Stimulated activated CD8-positive, alpha-beta memory T cell treated with anti-CD3 and anti-CD28 coated beads, Interleukin-4, amount 100 ng/mL, for 48 hours (primary cell): ENCODE measurements at regions not wholly inside any gene's neighbourhood (a gene's known extent, or its start where the extent isn't known, plus 50 kb on each side); places are given as distances from the start of the nearest gene placed in this dataset.

ENCODE experiments used
- DNase-seq: peaks from one replicate; pipeline ENCODE4 v3.0.0-alpha.2; 2020

- DNase-seq = no peak
These were observed 271.2 kb upstream of the NAV3 start for GRCh38 chr12:77559400-77560074.

DNA sequence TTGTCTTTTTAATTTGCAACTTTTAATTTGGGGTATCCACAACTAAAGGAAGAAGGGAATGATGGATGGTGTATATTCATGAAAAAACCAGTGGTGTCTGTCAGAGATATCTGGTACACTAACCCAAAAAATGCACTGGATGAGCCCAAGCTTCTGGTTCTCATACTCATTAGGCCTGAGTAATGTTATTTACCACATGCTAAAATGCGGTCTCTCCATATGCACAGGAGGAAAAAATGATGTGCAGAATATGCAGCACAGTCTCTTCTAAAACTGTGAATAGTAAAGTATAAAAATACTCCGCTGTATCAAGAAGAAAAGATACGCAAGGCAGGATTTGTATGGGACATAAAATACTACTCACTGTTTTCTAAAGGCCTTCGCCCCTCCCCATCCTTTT lies 275.6 kb upstream of the NAV3 start:
- DNase-seq = no peak

DNA sequence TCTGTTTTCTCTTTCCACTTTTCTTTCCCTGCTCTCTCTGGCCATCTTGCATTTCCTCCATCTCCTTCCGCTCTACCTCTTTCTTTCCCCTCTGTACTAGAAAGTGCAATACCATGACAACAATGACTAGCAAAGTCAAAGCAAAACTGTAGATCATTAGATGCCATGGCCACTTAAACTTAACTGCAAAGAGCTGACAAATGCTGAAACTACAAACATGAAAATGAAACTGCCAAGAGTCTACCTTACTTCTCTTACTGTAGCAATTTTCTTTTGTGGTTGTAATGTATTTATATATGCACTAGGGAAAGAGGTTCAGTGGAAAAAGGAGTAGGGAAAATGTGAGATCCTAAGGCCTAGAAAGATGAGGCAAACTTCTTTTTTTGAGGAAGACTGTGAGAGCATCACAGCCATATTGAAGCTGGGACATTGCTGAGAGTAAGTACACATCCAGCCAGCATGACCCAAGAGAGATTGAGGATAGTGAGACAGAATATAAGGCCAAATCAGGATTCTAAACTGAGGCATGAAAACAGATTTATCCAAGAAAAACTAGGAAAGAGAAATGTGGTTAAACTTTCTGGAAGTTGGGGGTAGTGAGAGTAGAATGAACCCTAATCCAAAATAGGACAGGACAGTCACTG lies 276.6 kb upstream of the NAV3 start:
- DNase-seq = no peak

GRCh38 chr12:77549383-77550128 lies 281.1 kb upstream of the NAV3 start:
- DNase-seq = no peak

DNA sequence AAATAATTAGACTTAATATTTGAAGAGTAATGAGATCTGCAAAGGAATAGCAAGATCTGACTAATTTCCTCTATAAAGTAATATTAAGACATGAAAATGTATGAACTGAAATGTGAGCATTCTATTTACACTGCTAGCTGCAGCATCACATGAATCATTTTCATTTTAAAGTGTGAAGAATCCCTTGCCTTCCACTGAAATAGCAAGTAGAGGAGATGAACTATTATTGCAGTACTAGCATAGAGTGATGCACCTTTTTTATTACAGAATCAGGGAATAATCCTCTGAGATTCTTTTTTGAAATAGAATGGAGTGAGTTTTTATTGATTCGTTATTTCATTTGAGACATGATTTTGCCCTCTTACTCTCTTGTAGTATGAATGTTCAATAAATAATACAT lies 281.9 kb upstream of the NAV3 start:
- DNase-seq = no peak

DNA sequence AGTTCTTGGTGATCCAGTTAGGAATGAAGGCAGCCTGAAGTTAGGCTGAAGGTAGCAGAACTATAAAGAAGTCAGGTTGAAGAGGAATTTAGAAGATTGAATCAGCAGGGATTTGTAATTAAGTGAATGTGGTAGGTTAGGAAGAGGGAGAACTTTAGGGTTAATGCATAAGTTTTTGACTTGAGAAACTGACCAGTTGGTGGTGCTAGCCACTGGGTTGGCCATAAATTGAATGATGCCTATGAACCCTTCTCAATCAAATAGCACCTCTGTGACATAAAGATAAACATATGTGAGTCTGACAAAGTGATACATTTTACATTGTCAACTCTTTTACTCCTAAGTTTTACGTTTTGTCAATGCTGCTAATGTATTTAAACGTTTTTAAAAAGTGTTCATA lies 290.6 kb upstream of the NAV3 start:
- DNase-seq = no peak

- DNase-seq = no peak
These were observed 293.0 kb upstream of the NAV3 start for GRCh38 chr12:77537663-77538062.

- DNase-seq = no peak
These were observed 295.0 kb upstream of the NAV3 start for GRCh38 chr12:77535734-77536133.

- no peak for DNase-seq
These were observed 298.8 kb upstream of the NAV3 start for GRCh38 chr12:77531912-77532311.

GRCh38 chr12:77522247-77522646 lies 308.4 kb upstream of the NAV3 start:
- DNase-seq = no peak

GRCh38 chr12:77521508-77522115 lies 309.1 kb upstream of the NAV3 start:
- DNase-seq = no peak

DNA sequence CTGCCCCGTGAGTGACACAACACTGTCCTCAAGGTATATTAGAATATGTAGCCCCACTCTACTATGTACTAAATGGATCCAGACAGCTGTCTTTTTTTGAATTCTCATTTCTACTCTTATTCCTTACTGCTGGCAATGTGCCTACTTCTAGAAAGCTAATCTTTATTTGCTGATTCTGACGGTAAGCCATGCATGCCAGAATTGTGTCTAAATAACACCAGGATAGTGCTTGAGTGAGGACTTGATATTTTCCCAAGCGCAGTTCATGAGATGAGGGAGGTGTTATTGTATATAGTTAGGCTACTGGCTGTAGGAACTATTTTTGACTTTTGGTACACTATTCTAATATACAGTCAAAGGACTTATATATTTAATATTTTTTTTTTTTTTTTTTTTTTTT lies 316.2 kb upstream of the NAV3 start:
- no peak for DNase-seq

DNA sequence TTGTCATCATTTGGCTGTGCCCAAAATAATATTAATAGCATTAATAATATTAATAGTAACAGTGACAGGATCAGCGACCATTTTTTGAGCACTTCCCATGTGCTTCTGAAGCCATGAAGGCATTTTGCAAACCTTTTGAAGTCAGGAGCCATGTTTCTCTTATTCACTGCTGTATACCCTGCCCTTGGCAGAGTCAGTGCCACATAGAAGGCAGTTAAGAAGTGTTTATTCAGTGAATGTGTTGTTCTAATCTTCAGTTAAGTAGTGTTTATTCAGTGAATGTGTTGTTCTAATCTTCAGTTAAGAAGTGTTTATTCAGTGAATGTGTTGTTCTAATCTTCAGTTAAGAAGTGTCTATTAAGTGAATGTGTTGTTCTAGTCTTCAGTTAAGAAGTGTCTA lies 319.7 kb upstream of the NAV3 start:
- DNase-seq = no peak

GRCh38 chr12:77504466-77504865 lies 326.2 kb upstream of the NAV3 start:
- DNase-seq = no peak

DNA sequence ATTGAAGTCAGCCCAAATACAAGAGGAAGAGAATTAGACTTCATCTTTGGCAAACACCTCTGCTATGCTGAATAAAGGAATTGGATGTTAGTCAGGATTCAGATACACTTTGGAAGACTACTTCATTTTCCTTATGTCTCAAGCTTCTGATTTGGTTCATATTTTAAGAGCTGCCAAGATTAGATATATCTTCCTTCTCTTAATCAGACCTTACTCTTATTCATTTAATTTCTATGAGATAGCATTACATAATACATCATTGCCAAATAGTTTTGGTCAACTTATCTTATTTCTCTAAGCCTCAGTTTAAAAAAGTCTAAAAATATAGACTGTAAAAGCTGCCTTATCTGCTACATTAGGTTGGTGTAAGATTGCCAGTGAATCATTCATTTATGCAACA lies 330.6 kb upstream of the NAV3 start:
- no peak for DNase-seq

- no peak for DNase-seq
These were observed 333.0 kb upstream of the NAV3 start for GRCh38 chr12:77497647-77498046.

- DNase-seq = no peak
These were observed 334.0 kb upstream of the NAV3 start for GRCh38 chr12:77496714-77497113.

GRCh38 chr12:77494296-77494695 lies 336.4 kb upstream of the NAV3 start:
- no peak for DNase-seq

GRCh38 chr12:77493302-77494168 lies 337.2 kb upstream of the NAV3 start:
- no peak for DNase-seq

GRCh38 chr12:77492536-77492935 lies 338.2 kb upstream of the NAV3 start:
- DNase-seq = no peak

DNA sequence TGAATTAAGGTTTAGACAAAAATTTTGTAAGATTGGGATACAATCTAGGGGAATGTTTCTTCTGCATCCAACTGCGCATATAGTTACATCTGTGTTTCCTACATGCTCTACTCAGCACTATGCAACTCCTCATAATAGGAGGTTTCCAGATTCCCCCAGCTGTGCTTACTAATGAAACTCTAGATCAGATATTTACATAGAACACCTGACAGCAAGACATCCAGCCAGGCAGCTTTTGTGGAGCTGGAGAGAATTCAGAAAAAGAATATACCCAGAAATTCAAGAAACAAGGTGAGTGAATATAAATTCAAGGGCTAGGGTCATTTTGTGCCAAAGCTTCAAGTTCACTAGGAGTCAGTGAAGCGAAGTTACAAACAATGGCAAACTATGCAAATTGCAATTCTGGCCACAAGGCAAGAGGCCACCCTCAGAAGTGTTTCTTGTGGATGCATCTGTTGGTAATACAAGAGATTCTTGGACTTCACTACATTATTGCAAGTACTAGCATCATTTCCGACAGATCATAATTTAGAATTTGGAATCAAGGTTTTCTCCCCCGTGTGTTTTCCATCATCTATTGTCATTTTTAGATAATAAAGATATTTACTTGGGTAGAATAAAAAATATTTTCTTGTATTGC lies 341.2 kb upstream of the NAV3 start:
- DNase-seq = no peak

DNA sequence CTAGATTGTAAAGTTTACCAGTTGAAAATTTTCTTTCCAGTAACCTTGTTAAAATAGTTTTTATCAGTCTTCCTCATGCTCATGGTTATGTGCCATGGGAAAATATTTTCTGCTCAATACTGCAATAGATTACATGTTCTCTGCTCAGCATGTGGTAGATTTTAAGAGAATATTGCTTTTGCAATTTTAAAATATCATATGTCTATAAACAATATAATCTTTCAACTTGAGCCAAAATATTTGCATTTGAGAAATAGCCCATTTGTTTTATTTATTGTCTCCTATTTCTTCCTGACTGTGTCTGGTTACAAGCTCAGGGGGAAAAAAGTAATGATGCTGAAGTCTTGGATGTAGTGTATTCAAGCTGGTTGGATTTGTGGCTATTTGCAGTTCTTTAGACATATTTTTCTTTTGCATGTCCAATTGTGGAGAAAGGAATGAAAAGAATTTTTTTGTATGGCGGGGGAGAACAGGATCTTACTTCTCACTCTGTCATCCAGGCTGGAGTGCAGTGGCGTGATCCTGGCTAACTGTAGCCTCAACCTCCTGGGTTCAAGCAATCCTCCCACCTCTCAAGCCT lies 342.6 kb upstream of the NAV3 start:
- DNase-seq = no peak
